H1 (cell line): ENCODE measurements at regions not wholly inside any gene's neighbourhood (a gene's known extent, or its start where the extent isn't known, plus 50 kb on each side); places are given as distances from the start of the nearest gene placed in this dataset.
A peak's percentile ranks its signal among the peaks of the same experiment; 100 is the strongest.
"Not testable (repeated sequence)": the region's sequence is repeated elsewhere in the genome, so short reads cannot be mapped to it uniquely, and the experiment has no call there.

Experiments
- CTCF ChIA-PET: fragments of 300-600 bp; sonication (Branson Sonifier 250); formaldehyde crosslinking; loops from one replicate; lab custom pipeline; 2021; ENCODE audit not compliant: partially characterized antibody; lab: Charles Lee
- POLR2A ChIA-PET: fragments of 300-600 bp; sonication (Branson Sonifier 250); formaldehyde crosslinking; loops from one replicate; lab custom pipeline; 2021; ENCODE audit warnings: inconsistent platforms; ENCODE audit not compliant: partially characterized antibody; lab: Charles Lee
- DNase-seq, 2 experiments: peaks; one replicate each; pipeline versions ENCODE4 v3.0.0 to v3.0.0-alpha.2; 2010 to 2022; ENCODE audit warnings: low spot score in 2 of 2, low read depth in 1 of 2, mixed read lengths in 1 of 2
- FAIRE-seq: peaks from 2 replicates; lab custom pipeline; 2011; peaks lifted over from hg19 to GRCh38; lab: Jason Lieb, UNC
- H2AFZ ChIP-seq: 2 replicates; pipeline ENCODE4 v1.8.1; 2012; ENCODE audit warnings: low read length, inconsistent platforms
- H2AK5ac ChIP-seq: 2 replicates; pipeline ENCODE4 v1.6.1; 2013; ENCODE audit warnings: low read depth, low read length
- H2BK120ac ChIP-seq: replicated peaks from 2 replicates; pipeline ENCODE3; 2013; ENCODE audit warnings: low read depth, low read length, inconsistent platforms
- H2BK12ac ChIP-seq: 2 replicates; pipeline ENCODE4 v1.6.1; 2013; ENCODE audit warnings: low read depth, low read length
- H2BK15ac ChIP-seq: 2 replicates; pipeline ENCODE4 v1.6.1; 2013; ENCODE audit warnings: low read length
- H2BK20ac ChIP-seq: 2 replicates; pipeline ENCODE4 v1.6.1; 2013; ENCODE audit warnings: low read length
- H2BK5ac ChIP-seq: 2 replicates; pipeline ENCODE4 v1.6.1; 2013; ENCODE audit warnings: low read depth, low read length
- H3K14ac ChIP-seq: 2 replicates; pipeline ENCODE4 v1.6.1; 2013; ENCODE audit warnings: inconsistent platforms; ENCODE audit not compliant: insufficient read length
- H3K18ac ChIP-seq: 2 replicates; pipeline ENCODE4 v1.6.1; 2013; ENCODE audit warnings: low read length; ENCODE audit errors: extremely low read depth
- H3K23ac ChIP-seq: 2 replicates; pipeline ENCODE4 v1.6.1; 2013; ENCODE audit warnings: inconsistent platforms; ENCODE audit not compliant: insufficient read length
- H3K23me2 ChIP-seq: 2 replicates; pipeline ENCODE4 v1.6.1; 2013; ENCODE audit warnings: low read depth, low read length
- H3K27ac ChIP-seq: 2 replicates; pipeline ENCODE4 v1.6.1; 2011; ENCODE audit warnings: low read depth, low read length, inconsistent platforms
- H3K27me3 ChIP-seq, 4 experiments: replicated peaks in 1 of 4; 1 replicate in 1 of 4; 2 replicates in 3 of 4; pipeline versions ENCODE4 v1.6.1 to v1.8.1; 2011 to 2013; ENCODE audit warnings: low read length in 3 of 4, mild to moderate bottlenecking in 3 of 4, inconsistent platforms in 2 of 4, mixed read lengths in 2 of 4, moderate library complexity in 1 of 4; ENCODE audit not compliant: control insufficient read depth in 3 of 4, insufficient read depth in 3 of 4; ENCODE audit errors: extremely low read depth in 1 of 4
- H3K36me3 ChIP-seq, 4 experiments: 2 replicates each; pipeline versions ENCODE4 v1.6.1 to v1.8.1; 2011 to 2013; ENCODE audit warnings: mild to moderate bottlenecking in 4 of 4, low read length in 3 of 4, moderate library complexity in 2 of 4, control low read depth in 1 of 4, inconsistent platforms in 1 of 4; ENCODE audit not compliant: insufficient read depth in 4 of 4, control insufficient read depth in 2 of 4
- H3K4ac ChIP-seq: replicated peaks from 2 replicates; pipeline ENCODE3; 2013; ENCODE audit warnings: low read length, low read depth, mixed read lengths, inconsistent platforms; ENCODE audit not compliant: insufficient read length
- H3K4me1 ChIP-seq, 4 experiments: replicated peaks in 1 of 4; 1 replicate in 1 of 4; 2 replicates in 3 of 4; pipeline versions ENCODE4 v1.6.1 to v1.8.1; 2011 to 2013; ENCODE audit warnings: low read length in 3 of 4, inconsistent platforms in 2 of 4, mixed read lengths in 1 of 4; ENCODE audit not compliant: insufficient read depth in 4 of 4, control insufficient read depth in 3 of 4
- H3K4me2 ChIP-seq, 2 experiments: 2 replicates each; pipeline versions ENCODE4 v1.6.1 to v1.8.1; 2011 to 2013; ENCODE audit warnings: low read depth in 2 of 2, low read length in 2 of 2, control low read depth in 1 of 2, inconsistent platforms in 1 of 2, mild to moderate bottlenecking in 1 of 2; ENCODE audit not compliant: insufficient read depth in 1 of 2
- H3K4me3 ChIP-seq, 4 experiments: fragments of 200-600, 300-600 bp in 1 of 4; sonication (generic), shearing (Covaris generic), sonication (Bioruptor Twin) in 1 of 4; 2 replicates each; pipeline versions ENCODE4 v1.5.1 to v1.8.1; 2011 to 2016; ENCODE audit warnings: low read length in 4 of 4, low read depth in 3 of 4, control low read depth in 2 of 4, inconsistent platforms in 2 of 4, mild to moderate bottlenecking in 2 of 4, mixed read lengths in 1 of 4, moderate library complexity in 1 of 4; ENCODE audit not compliant: insufficient read depth in 2 of 4; ENCODE audit errors: extremely low read depth in 1 of 4
- H3K56ac ChIP-seq: replicated peaks from 2 replicates; pipeline ENCODE3; 2013; ENCODE audit warnings: low read depth, mild to moderate bottlenecking, mixed read lengths, low read length, inconsistent platforms; ENCODE audit not compliant: insufficient read length
- H3K79me1 ChIP-seq: 2 replicates; pipeline ENCODE4 v1.6.1; 2013; ENCODE audit warnings: low read depth, low read length, control low read depth
- H3K79me2 ChIP-seq, 2 experiments: 2 replicates each; pipeline versions ENCODE4 v1.6.1 to v1.8.1; 2012 to 2013; ENCODE audit warnings: low read length in 2 of 2, mild to moderate bottlenecking in 2 of 2, inconsistent platforms in 1 of 2; ENCODE audit not compliant: insufficient read depth in 2 of 2, control insufficient read depth in 1 of 2
- H3K9ac ChIP-seq, 4 experiments: replicated peaks in 1 of 4; 1 replicate in 1 of 4; 2 replicates in 3 of 4; pipeline versions ENCODE4 v1.6.1 to v1.8.1; 2011 to 2013; ENCODE audit warnings: low read depth in 3 of 4, low read length in 3 of 4, control low read depth in 2 of 4, mild to moderate bottlenecking in 2 of 4, moderate library complexity in 2 of 4, inconsistent platforms in 1 of 4; ENCODE audit errors: extremely low read depth in 1 of 4
- H3K9me3 ChIP-seq, 2 experiments: 2 replicates each; pipeline versions ENCODE4 v1.6.1 to v1.8.1; 2012 to 2013; ENCODE audit warnings: mild to moderate bottlenecking in 2 of 2, moderate library complexity in 2 of 2, control low read depth in 1 of 2, inconsistent platforms in 1 of 2, low read depth in 1 of 2, low read length in 1 of 2, mixed read lengths in 1 of 2; ENCODE audit not compliant: insufficient read depth in 2 of 2
- H4K20me1 ChIP-seq, 2 experiments: replicated peaks in 1 of 2; 2 replicates each; pipeline versions ENCODE3 to v1.8.1; 2011 to 2013; ENCODE audit warnings: inconsistent platforms in 2 of 2, low read length in 2 of 2, mild to moderate bottlenecking in 1 of 2; ENCODE audit not compliant: insufficient read depth in 2 of 2, control insufficient read depth in 1 of 2
- H4K5ac ChIP-seq: 2 replicates; pipeline ENCODE4 v1.6.1; 2013; ENCODE audit warnings: low read length, low read depth, mixed read lengths, inconsistent platforms; ENCODE audit not compliant: insufficient read length
- H4K8ac ChIP-seq: 2 replicates; pipeline ENCODE4 v1.8.0; 2013; ENCODE audit warnings: mild to moderate bottlenecking, moderate library complexity, low read length, inconsistent platforms; ENCODE audit not compliant: insufficient read depth; ENCODE audit errors: extremely low read depth
- H4K91ac ChIP-seq: replicated peaks from 2 replicates; pipeline ENCODE3; 2013; ENCODE audit warnings: low read length, mixed read lengths, inconsistent platforms; ENCODE audit not compliant: insufficient read length
- RAD21 ChIP-seq, 2 experiments: IDR thresholded peaks in 1 of 2; conservative IDR thresholded peaks in 1 of 2; 2 replicates each; pipeline ENCODE4 v1.6.1; 2011; ENCODE audit warnings: low read depth in 2 of 2, low read length in 2 of 2, improper control_type of control experiment in 1 of 2, inconsistent platforms in 1 of 2, mild to moderate bottlenecking in 1 of 2, moderate library complexity in 1 of 2
- WGBS, 2 experiments: shearing (Covaris generic) in 1 of 2; methylation state at CpG; one replicate each; pipeline versions ENCODE4 v1.1.6 to v1.1.7; 2013 to 2015; ENCODE audit warnings: low lambda C conversion rate in 2 of 2, mixed read lengths in 2 of 2, inconsistent platforms in 1 of 2, low coverage in 1 of 2, missing lambda C conversion rate in 1 of 2; ENCODE audit not compliant: insufficient replicate concordance in 2 of 2, insufficient coverage in 1 of 2, insufficient read length in 1 of 2; ENCODE audit errors: extremely low coverage in 1 of 2, missing lambda C conversion rate in 1 of 2; 5-methylcytosine and 5-hydroxymethylcytosine counted together
- TF ChIP-seq, protein P1 (sequence below), 3 experiments: IDR thresholded peaks; 1 replicate in 2 of 3; 2 replicates in 1 of 3; pipeline versions ENCODE4 v1.5.1 to v1.6.1; 2011; ENCODE audit warnings: low read length in 3 of 3, mild to moderate bottlenecking in 3 of 3, inconsistent platforms in 2 of 3, low read depth in 1 of 3, moderate library complexity in 1 of 3; ENCODE audit not compliant: insufficient read depth in 1 of 3; ENCODE audit errors: control extremely low read depth in 1 of 3

DNA sequence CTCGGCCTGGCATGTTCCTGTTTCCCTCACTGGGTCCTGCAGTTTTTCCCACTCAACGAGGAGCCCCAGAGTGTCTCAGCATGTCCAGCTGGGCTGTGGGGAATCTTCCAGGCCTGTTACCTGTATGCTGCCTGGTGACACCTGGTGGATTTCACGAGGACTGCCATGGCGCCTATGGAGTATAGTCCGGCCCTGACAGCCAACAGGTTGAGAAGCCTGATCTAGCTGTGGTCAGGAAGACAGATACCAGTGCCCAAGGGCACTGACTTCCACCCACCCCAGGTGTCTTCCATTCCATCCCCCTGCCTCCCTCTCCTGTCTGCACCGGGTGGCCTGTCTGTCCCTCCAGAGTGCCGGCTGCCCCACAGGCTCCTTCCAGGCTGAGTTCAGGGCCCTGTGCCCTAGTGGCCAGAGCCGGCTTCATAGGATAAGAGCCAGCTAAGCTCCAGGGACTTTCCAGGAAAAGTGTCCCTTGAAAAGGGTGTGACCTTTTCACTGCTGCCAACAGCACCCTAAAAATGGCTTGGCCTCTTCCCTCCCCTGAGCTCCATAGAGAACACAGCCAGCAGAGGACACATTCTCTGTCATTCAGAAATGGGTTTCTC, 129.4 kb upstream of the AKAP13 start:
- H3K79me1 ChIP-seq, H3K79me2 ChIP-seq, H3K18ac ChIP-seq, H2BK20ac ChIP-seq, H2BK12ac ChIP-seq, H2BK120ac ChIP-seq, H3K4ac ChIP-seq, H2BK15ac ChIP-seq, H3K27ac ChIP-seq, POLR2A ChIA-PET, H3K4me2 ChIP-seq, H4K5ac ChIP-seq: not testable (repeated sequence)
- CTCF ChIA-PET = interaction anchor here (0.6 to 1.3 kb wide), 4 partner anchors 22 to 58 kb away, joined by 3 to 5 read pairs (median 3); no protein-coding TSS in a partner anchor
- H4K8ac ChIP-seq = peak overlapping the region; percentile 68; the same call in 1 of the 2 replicates
- TF ChIP-seq, protein P1, sequence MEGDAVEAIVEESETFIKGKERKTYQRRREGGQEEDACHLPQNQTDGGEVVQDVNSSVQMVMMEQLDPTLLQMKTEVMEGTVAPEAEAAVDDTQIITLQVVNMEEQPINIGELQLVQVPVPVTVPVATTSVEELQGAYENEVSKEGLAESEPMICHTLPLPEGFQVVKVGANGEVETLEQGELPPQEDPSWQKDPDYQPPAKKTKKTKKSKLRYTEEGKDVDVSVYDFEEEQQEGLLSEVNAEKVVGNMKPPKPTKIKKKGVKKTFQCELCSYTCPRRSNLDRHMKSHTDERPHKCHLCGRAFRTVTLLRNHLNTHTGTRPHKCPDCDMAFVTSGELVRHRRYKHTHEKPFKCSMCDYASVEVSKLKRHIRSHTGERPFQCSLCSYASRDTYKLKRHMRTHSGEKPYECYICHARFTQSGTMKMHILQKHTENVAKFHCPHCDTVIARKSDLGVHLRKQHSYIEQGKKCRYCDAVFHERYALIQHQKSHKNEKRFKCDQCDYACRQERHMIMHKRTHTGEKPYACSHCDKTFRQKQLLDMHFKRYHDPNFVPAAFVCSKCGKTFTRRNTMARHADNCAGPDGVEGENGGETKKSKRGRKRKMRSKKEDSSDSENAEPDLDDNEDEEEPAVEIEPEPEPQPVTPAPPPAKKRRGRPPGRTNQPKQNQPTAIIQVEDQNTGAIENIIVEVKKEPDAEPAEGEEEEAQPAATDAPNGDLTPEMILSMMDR (IDR thresholded peaks at IDR 0.05; ENCODE audit: control extremely low read depth in 1 of 3, insufficient read depth in 1 of 3, low read depth in 1 of 3, low read length in 3 of 3) = peak; percentile 33 to 45 (median 36)
- peak in 1 of 2 experiments; percentile 25; a peak in 1 of 4 replicates for TF ChIP-seq RAD21 (IDR thresholded peaks at IDR 0.05 in 1 of 2, conservative IDR thresholded peaks at IDR 0.05 in 1 of 2; ENCODE audit: low read depth in 2 of 2, low read length in 2 of 2)
- TF ChIP-seq, all 59 proteins: peak for 2; not testable (repeated sequence) for 57
- DNase-seq, FAIRE-seq, H3K14ac ChIP-seq, H3K9ac ChIP-seq, H3K4me1 ChIP-seq, H4K20me1 ChIP-seq, H2AK5ac ChIP-seq, H3K56ac ChIP-seq, H3K9me3 ChIP-seq, H3K23me2 ChIP-seq, H2BK5ac ChIP-seq, H3K27me3 ChIP-seq, H2AFZ ChIP-seq, H3K4me3 ChIP-seq, H4K91ac ChIP-seq, H3K23ac ChIP-seq, H3K36me3 ChIP-seq: not testable (repeated sequence)
- 66% methylated on average over 8 of the region's 8 CpGs; no CpG with 5 or more reads in 1 of the 2 experiments for WGBS, 2 experiments
